Stimulated activated memory B cell treated with anti-CD40 and anti-IgM and Interleukin-4, amounts not matched to agents 10 μg/mL and 1 μg/mL and 100 μg/mL, for 72 hours (primary cell): ENCODE measurements at regions not wholly inside any gene's neighbourhood (a gene's known extent, or its start where the extent isn't known, plus 50 kb on each side); places are given as distances from the start of the nearest gene placed in this dataset.

Experiments
- ATAC-seq: fragments of 150-1000 bp; cut with Tn5 transposase; 2 replicates; pipeline ENCODE4 v1.10.0; 2021
- H3K27ac Mint-ChIP-seq: one replicate; pipeline ENCODE4 v1.8.0; 2022; ENCODE audit warnings: mild to moderate bottlenecking, mixed read lengths
- H3K27me3 Mint-ChIP-seq: one replicate; pipeline ENCODE4 v1.8.0; 2022; ENCODE audit warnings: mixed read lengths
- H3K36me3 Mint-ChIP-seq: one replicate; pipeline ENCODE4 v1.8.0; 2022; ENCODE audit warnings: mixed read lengths
- H3K4me1 Mint-ChIP-seq: one replicate; pipeline ENCODE4 v1.8.0; 2022; ENCODE audit warnings: mixed read lengths
- H3K4me3 Mint-ChIP-seq: one replicate; pipeline ENCODE4 v1.8.0; 2022; ENCODE audit warnings: mild to moderate bottlenecking, moderate library complexity, mixed read lengths
- H3K9me3 Mint-ChIP-seq: one replicate; pipeline ENCODE4 v1.8.0; 2022; ENCODE audit warnings: mixed read lengths

DNA sequence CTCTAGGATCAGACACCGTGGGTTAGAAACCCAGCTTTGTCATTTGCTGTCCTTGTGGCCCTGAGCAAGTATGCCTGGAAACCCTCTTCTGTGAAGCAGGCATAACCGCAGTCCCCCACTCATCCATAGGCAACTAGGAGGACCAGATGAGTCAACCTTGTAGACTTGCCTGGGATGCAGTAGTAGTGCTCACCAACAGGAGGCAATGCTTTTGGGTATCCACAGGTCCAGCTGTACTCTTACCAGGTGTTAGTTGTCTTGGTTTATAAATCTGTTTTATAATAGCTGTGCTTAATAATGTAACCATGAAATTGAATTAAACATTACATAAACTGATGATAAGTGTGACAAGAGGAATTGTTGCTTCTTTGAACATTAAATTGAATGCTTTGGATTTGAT, 389.3 kb downstream of the IL20RB start:
- no peak for ATAC-seq
- Mint-ChIP-seq H3K36me3 (no peaks in the 10 kb centered on the region), H3K27ac (no peak overlapping the region), H3K27me3 (no peaks in the 10 kb centered on the region), H3K9me3 (peaks cover 5% of the 10 kb centered on the region), H3K4me3 (no peak overlapping the region), H3K4me1 (no peaks in the 10 kb centered on the region)

DNA sequence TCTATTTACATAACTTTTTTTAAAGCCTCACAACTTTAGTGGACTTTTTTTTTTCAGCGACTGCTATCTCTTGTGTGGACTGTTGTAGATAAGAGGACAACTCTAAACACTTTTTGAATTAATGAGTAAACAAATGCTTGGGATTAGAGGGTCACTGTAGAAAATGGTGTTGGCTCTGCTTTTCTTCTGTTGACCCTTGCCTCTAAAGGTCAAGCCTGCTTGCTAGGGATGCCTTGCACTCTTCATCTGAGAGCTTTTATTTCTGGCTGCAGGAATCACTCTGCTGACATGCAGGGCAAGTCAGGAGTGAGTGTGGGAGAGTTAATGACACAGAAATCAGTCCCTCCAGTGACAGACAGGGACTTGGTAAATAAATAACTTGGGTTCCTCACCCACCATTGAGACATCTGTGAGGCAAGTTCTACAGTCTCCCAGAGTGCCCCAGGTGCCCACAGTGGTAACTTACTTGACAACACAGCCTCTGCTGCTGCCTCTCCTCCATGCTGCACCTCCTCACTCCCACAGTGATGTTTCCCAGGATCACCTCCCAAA, 390.1 kb downstream of the IL20RB start:
- no peaks in the 10 kb centered on the region for H3K36me3 Mint-ChIP-seq
- ATAC-seq = no peak
- no peaks in the 10 kb centered on the region for H3K4me1 Mint-ChIP-seq
- H3K27ac Mint-ChIP-seq = no peak overlapping the region
- H3K4me3 Mint-ChIP-seq = no peak overlapping the region
- H3K27me3 Mint-ChIP-seq = no peaks in the 10 kb centered on the region
- peaks cover 3% of the 10 kb centered on the region for H3K9me3 Mint-ChIP-seq

DNA sequence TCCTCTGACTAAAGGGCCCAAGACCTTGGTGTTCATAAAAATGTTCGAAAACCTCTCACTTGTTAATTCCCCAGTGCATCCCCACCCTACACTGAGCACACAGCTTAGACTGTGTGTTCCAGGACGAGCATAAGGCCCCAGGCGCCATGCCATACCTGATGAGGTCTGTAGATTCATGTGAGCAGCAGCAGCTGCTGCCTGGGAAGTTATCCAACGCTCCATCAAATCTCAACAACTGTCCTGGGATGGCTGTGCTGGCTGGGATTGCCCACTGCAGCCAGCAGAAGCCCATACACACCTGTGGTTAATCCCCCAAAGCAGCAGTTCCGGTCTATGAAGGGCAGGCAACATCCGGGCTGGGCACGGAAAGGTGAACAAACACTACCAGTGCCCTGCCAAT, 391.2 kb downstream of the IL20RB start:
- no peak overlapping the region for H3K27ac Mint-ChIP-seq
- no peaks in the 10 kb centered on the region for H3K4me1 Mint-ChIP-seq
- H3K9me3 Mint-ChIP-seq = peaks cover 3% of the 10 kb centered on the region
- H3K4me3 Mint-ChIP-seq = no peak overlapping the region
- H3K27me3 Mint-ChIP-seq = no peaks in the 10 kb centered on the region
- no peak for ATAC-seq
- H3K36me3 Mint-ChIP-seq = no peaks in the 10 kb centered on the region

DNA sequence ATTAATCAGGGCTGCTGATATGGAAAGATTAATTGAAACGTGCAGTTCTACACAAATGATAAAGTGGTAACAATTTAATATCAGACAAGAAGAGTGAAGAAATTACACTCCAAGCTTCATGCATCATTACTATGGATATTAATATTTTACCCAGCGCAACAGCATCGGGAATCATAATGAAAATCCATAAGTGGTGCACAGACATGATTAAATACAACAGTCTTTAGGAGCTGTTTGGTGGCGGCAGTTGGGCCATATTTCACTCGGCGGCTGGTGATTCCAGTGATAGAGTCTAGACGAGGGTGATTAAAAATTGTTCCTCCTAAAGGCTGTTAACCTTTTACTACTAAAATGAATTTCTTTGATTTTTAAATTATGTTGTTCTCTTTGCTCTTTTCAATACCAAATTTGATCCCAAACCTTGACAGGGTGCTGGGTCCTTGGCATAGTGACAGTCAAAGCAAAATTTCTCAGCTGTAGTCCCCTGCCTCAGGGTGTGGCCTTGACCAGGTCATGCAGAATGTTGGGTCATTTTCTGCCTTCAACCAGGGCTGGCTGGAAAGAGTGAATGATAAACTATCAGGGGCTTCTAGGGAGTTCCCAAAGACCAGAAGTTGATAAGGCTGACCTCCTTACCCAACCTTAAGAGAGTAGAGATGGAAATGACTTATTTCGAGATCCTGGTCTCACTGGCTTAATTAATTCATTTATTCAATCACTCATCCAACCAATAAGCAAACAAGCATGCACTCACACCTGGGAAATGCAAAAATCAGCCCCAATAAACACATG, 392.0 kb downstream of the IL20RB start:
- H3K4me3 Mint-ChIP-seq = no peak overlapping the region
- no peak for ATAC-seq
- H3K36me3 Mint-ChIP-seq = no peaks in the 10 kb centered on the region
- peaks cover 3% of the 10 kb centered on the region for H3K9me3 Mint-ChIP-seq
- H3K27ac Mint-ChIP-seq = no peak overlapping the region
- no peaks in the 10 kb centered on the region for H3K27me3 Mint-ChIP-seq
- no peaks in the 10 kb centered on the region for H3K4me1 Mint-ChIP-seq

DNA sequence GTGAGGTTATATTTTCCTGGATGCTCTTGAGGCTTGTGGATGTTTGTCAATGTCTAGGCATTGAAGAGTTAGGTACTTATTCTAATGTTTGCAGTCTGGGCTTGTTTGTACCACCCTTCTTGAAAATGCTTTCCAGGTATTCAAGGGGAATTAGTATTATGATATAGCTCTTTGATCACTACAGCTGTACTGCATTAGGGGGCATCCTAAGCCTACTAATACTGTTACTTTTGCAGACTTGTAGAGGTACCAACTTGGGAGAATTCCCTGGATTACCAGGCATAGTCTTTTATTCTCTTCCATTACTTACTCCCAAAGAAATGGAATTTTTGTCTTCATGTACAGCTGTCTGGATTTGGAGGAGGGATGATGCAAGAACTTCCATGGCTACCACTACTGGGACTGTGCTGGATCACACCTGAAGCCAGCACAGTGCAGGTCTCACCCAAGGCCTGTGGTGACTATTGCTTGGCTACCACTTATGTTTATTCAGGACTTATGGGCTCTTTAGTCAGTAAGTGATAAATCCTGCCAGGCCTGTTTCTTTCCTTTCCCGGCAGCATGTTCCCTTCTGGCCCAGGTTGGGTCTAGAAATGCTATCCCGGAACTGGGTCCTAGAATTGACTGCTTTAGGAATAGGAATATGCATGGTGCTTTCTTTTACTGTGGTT, 402.9 kb downstream of the IL20RB start:
- Mint-ChIP-seq H3K36me3 (no peaks in the 10 kb centered on the region), H3K27ac (no peak overlapping the region), H3K4me3 (no peak overlapping the region), H3K4me1 (no peaks in the 10 kb centered on the region), H3K27me3 (no peaks in the 10 kb centered on the region), H3K9me3 (peaks cover 8% of the 10 kb centered on the region)
- ATAC-seq = no peak

DNA sequence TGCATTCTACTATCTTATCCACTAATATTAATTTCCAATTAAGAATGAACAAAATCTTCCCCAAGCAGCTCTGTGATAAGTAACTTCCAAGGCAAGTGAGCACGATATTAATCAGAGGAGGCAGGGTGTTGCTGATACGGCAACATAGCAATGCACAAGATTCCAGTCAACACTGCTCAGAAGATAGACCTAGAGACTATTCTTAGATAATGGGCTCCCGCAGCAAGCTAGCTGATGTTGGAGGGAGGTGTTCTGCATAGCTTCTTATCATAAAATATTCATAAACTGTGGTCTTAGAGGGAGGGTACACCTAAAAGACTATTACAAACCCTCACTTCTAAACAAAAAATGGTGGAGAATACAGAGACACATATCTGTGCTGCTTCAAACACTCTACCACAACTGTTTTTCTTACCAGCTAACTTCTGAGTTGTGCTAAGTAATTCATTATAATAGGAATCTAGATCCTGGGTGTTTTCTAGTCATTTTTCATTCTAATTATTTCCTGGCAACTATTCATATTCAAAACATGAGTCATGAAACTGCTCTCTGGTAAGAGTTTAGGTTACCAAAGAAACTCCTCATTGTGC, 382.0 kb upstream of the SOX14 start:
- Mint-ChIP-seq H3K4me3 (no peak overlapping the region), H3K27ac (no peak overlapping the region), H3K27me3 (peaks cover 8% of the 10 kb centered on the region), H3K36me3 (no peaks in the 10 kb centered on the region), H3K9me3 (peaks cover 6% of the 10 kb centered on the region), H3K4me1 (no peaks in the 10 kb centered on the region)
- no peak for ATAC-seq

DNA sequence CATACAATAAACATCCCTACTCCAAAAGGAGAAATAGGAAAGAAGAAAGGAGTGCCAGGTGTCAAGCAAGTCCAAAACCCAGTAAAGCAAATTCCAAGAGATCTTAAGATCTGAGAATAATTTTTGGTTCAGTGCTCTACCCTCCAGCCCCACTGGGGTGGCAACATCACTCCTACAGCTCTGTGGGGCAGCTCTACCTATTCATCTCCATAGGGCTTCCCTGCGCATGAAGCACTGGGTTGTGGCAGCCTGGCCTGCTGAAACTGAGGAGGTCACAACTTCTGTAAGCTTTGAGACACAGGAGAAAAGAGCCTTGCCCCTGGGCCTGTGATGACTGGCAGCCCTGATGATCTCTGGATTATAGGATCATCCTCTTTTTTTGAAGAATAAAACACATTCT, 378.2 kb upstream of the SOX14 start:
- peaks cover 6% of the 10 kb centered on the region for H3K9me3 Mint-ChIP-seq
- no peaks in the 10 kb centered on the region for H3K4me1 Mint-ChIP-seq
- ATAC-seq = no peak
- no peaks in the 10 kb centered on the region for H3K27me3 Mint-ChIP-seq
- H3K36me3 Mint-ChIP-seq = no peaks in the 10 kb centered on the region
- H3K27ac Mint-ChIP-seq = no peak overlapping the region
- H3K4me3 Mint-ChIP-seq = no peak overlapping the region

DNA sequence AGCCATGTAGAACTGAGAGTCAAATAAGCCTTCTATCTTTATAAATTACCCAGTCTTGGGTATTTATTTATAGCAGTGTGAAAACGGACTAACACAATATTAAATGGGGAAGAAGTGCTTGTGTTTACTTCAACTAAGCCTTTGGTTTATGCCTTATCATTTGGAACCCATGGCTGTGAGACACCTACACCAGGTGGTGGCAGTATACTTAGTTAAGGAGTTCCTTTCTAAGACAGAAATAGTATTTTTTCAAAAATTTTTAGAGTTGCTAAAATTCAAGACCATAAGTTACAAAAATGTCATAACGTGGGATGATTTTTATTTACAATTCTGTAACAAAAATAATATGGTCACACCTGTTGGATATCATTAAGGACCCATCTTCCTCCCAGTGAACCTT, 354.5 kb upstream of the SOX14 start:
- ATAC-seq = no peak
- Mint-ChIP-seq H3K4me1 (no peaks in the 10 kb centered on the region), H3K27me3 (no peaks in the 10 kb centered on the region), H3K4me3 (no peak overlapping the region), H3K36me3 (no peaks in the 10 kb centered on the region), H3K9me3 (peaks cover 8% of the 10 kb centered on the region), H3K27ac (no peak overlapping the region)

DNA sequence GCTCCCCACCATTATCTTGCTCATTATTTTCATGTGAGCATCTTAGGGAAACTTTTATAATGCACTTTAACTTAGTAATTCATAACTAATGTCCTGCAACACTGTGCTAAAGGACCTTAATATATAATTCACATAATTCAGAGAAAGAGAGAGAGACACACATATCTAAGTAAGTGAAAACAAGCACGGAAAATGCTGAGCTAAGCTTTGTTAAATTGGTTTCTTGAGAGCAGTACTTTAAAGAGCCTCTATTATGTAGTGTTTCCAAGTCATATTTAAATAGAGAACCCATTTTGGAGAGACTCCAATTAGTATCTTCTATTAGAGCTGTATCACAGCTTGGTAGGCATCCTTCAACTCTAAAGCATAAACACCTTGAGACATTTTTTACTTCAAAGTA, 354.1 kb upstream of the SOX14 start:
- H3K27ac Mint-ChIP-seq = no peak overlapping the region
- H3K36me3 Mint-ChIP-seq = no peaks in the 10 kb centered on the region
- no peak for ATAC-seq

DNA sequence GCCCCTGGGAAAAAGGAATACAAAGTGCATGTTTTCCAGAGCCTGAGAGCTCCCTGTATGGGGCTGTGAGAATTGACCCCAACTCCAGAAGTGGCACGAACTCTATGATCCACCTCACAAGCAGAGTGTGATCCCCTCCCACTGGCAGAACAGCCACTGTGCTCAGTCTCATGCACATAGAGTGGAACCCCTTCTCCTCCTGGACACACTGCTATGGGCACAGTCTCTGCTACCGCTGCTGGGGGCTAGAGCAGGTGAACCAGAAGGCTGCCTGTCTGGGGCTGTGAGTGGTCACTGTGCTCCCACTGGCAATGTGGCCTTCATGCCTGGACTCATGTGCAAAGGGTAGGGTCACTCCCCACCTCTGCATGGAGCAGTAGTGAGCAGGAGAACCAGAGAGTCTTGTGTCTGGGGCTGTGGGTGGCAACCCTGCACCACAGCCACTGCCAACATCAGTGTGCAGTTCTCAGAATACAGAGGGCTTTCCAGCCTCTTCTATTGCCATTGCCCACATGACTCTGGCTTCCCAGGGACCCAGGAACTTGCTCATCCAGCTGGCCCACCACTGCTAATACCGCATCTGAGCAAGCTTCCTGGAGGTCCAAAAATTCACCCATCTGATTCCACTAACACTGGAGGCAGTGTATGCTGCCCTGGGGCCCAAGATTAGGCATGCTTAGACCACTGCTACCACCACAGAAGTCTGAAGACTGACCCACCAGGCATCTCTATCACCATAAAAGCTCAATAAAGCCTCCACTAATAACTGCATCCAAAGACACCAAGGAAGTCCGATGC, 343.7 kb upstream of the SOX14 start:
- no peak for ATAC-seq
- Mint-ChIP-seq H3K27ac (no peak overlapping the region), H3K36me3 (no peaks in the 10 kb centered on the region), H3K9me3 (peaks cover 22% of the 10 kb centered on the region), H3K27me3 (no peaks in the 10 kb centered on the region), H3K4me1 (no peaks in the 10 kb centered on the region), H3K4me3 (no peak overlapping the region)

More for the DNA sequence above, 354.1 kb upstream of the SOX14 start:
- Mint-ChIP-seq H3K4me3 (no peak overlapping the region), H3K27me3 (no peaks in the 10 kb centered on the region), H3K9me3 (peaks cover 8% of the 10 kb centered on the region), H3K4me1 (no peaks in the 10 kb centered on the region)

DNA sequence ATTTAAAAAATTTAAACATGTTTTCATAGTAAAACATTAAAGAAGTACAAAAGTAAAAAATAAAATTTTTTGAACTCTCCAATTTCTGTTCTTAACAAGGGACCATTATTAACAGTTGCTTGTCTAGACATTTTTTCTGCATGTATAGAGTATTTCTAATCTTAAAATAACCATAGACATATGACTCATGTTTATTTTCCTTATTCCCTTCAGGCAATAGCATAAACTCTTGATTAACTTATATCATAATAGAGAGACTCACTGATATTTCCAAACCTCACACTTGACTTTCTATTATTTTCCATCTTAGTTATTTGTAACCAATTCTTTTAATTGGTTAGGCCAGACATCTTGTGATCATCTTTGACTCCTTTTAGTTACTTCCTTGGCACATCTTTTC, 325.6 kb upstream of the SOX14 start:
- peaks cover 15% of the 10 kb centered on the region for H3K9me3 Mint-ChIP-seq
- no peak for ATAC-seq
- no peaks in the 10 kb centered on the region for H3K4me1 Mint-ChIP-seq
- H3K4me3 Mint-ChIP-seq = no peak overlapping the region
- H3K36me3 Mint-ChIP-seq = no peaks in the 10 kb centered on the region
- no peak overlapping the region for H3K27ac Mint-ChIP-seq
- H3K27me3 Mint-ChIP-seq = no peaks in the 10 kb centered on the region

DNA sequence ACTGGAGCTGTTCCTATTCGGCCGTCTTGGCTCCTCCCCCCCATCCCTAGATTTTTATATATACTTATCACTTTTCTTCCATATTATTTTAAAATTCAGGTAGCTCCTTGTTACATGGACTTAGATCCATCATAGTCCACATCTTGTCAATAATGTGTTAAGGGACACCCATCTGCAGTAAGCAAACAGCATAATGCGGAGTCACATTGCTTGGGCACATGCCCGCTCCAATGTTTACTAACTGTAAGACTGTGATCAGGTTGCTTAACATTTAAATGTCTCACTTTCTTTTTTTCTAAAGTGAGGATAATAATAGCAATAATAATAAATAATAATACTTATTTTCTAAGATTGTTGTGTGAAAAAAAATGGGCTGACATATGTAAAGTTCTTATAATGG, 303.2 kb upstream of the SOX14 start:
- ATAC-seq = no peak
- H3K27ac Mint-ChIP-seq = no peak overlapping the region
- no peak overlapping the region for H3K4me3 Mint-ChIP-seq
- no peaks in the 10 kb centered on the region for H3K27me3 Mint-ChIP-seq
- no peaks in the 10 kb centered on the region for H3K4me1 Mint-ChIP-seq
- no peaks in the 10 kb centered on the region for H3K36me3 Mint-ChIP-seq
- H3K9me3 Mint-ChIP-seq = no peaks in the 10 kb centered on the region

DNA sequence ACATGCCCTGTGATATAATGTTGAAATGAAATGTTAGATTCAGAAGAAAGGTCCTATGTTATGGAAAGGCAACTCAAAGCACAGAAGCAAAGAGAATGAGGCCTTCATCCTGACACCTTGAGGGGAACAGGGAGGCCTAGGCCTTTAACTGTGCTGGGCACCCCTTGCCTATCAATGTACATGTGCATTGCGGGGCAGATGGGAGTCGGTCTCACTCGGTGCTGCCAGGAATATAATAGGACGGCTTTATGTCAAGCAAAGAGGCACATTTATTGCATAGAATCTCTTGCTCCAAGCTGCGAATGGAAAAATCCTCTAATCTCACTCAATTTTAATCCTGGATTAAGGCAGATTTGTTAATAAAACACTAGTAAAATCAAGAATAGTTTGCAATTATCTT, 301.0 kb upstream of the SOX14 start:
- Mint-ChIP-seq H3K36me3 (no peaks in the 10 kb centered on the region), H3K4me3 (no peak overlapping the region), H3K9me3 (no peaks in the 10 kb centered on the region), H3K27me3 (no peaks in the 10 kb centered on the region), H3K27ac (no peak overlapping the region), H3K4me1 (no peaks in the 10 kb centered on the region)
- no peak for ATAC-seq

DNA sequence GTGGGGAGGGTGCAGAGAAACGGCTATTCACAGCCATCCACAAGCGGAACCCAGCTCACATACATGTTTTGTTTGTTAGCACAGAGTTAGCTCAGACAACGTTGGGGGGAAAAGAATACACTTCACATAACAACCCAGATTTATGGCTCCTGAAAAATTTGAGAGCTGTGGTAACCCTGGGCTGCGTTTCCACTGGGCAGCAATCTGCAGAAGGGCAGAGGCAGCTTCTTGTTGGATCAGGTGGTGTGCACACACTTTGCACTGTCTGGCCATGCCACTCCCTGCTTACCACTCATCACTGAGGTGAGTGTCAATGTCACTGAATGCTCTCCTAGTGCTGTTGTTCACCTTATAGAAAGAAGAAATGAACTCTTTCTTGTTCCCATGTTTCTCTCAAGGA, 299.8 kb upstream of the SOX14 start:
- H3K4me3 Mint-ChIP-seq = no peak overlapping the region

DNA sequence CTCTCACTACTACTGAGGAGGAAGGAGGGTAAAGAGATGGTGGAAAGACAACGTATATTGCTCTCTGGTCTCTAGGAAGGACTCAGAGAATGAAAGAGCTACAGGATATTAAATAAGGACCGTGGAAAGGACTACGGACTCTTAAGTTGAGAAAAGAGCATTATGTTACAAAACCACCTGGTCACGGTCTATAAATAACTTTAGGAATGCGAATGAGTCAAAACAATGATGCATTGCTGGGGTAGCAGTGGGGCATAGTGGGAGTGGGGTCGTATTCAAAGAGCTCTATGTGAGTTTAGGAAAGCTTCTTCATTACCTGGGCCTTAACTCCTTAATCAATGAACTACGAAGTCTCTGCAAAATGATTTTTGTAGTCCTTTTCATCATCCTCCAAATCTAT, 295.7 kb upstream of the SOX14 start:
- Mint-ChIP-seq H3K27ac (no peak overlapping the region), H3K36me3 (no peaks in the 10 kb centered on the region), H3K9me3 (no peaks in the 10 kb centered on the region), H3K4me1 (no peaks in the 10 kb centered on the region), H3K4me3 (no peak overlapping the region), H3K27me3 (no peaks in the 10 kb centered on the region)
- ATAC-seq = no peak

More for the DNA sequence above, 299.8 kb upstream of the SOX14 start:
- no peak overlapping the region for H3K27ac Mint-ChIP-seq
- no peak for ATAC-seq
- H3K36me3 Mint-ChIP-seq = no peaks in the 10 kb centered on the region
- H3K27me3 Mint-ChIP-seq = no peaks in the 10 kb centered on the region
- H3K4me1 Mint-ChIP-seq = no peaks in the 10 kb centered on the region
- no peaks in the 10 kb centered on the region for H3K9me3 Mint-ChIP-seq
